ENCODE measurements at regions not wholly inside any gene's neighbourhood (a gene's known extent, or its start where the extent isn't known, plus 50 kb on each side); places are given as distances from the start of the nearest gene placed in this dataset.

GRCh38 chr9:2936221-2936620 lies 92.3 kb upstream of the PUM3 start:
- TF ChIP-seq POLR2AphosphoS5 (IDR thresholded peaks at IDR 0.05) (no peak), CTCF (IDR thresholded peaks at IDR 0.05) (no peak), EP300 (IDR thresholded peaks at IDR 0.05) (no peak), POLR2A (IDR thresholded peaks at IDR 0.05) (no peak)
- no peaks in the 10 kb centered on the region for H3K4me1 ChIP-seq
- H3K9me3 ChIP-seq: no peaks in the 10 kb centered on the region
- H3K27me3 ChIP-seq: no peaks in the 10 kb centered on the region
- H3K4me3 ChIP-seq: no peak overlapping the region
- ATAC-seq (ENCODE audit: low FRiP score in 2 of 2): no peak
- DNase-seq: no peak
- 0 to 75% methylated on average over 1 of the region's 1 CpG for WGBS, 2 donors
- H3K36me3 ChIP-seq: no peaks in the 10 kb centered on the region
- H3K27ac ChIP-seq: no peak overlapping the region

GRCh38 chr9:2934883-2935282 lies 91.0 kb upstream of the PUM3 start:
- peak in 1 of 2 donors; percentile 27 for ATAC-seq (ENCODE audit: low FRiP score in 2 of 2)
- TF ChIP-seq POLR2AphosphoS5 (IDR thresholded peaks at IDR 0.05) (no peak), EP300 (IDR thresholded peaks at IDR 0.05) (no peak), CTCF (IDR thresholded peaks at IDR 0.05) (no peak), POLR2A (IDR thresholded peaks at IDR 0.05) (no peak)
- Histone ChIP-seq H3K9me3 (no peaks in the 10 kb centered on the region), H3K4me3 (no peak overlapping the region), H3K27ac (no peak overlapping the region), H3K27me3 (no peaks in the 10 kb centered on the region), H3K4me1 (no peaks in the 10 kb centered on the region), H3K36me3 (no peaks in the 10 kb centered on the region)
- WGBS, 2 donors: 84 to 98% methylated on average over 4 to 6 of the region's 7 CpGs
- peak in 1 of 2 donors; percentile 39 for DNase-seq

DNA sequence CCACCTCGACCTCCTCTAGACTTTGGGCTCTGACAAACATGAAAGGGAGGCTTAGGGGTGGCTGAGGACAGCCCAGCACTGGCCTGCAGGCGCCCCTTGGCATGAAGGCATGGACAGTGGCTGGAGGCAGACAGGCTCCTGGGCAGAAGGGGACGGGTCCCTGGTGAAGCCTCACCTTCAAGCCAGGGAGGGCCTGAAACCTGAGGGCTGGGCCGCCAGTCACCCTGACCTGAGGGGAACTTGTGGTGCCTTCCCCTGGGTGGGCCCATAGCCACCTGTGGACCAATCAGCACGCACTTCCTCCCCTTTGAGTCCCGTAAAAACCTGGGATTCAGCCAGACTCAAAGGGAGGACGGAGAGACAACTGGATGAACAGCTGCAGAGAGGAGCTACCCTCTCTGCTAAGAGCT lies 90.4 kb upstream of the PUM3 start:
- H3K36me3 ChIP-seq: no peaks in the 10 kb centered on the region
- H3K9me3 ChIP-seq: no peaks in the 10 kb centered on the region
- no peaks in the 10 kb centered on the region for H3K27me3 ChIP-seq
- ATAC-seq (ENCODE audit: low FRiP score in 2 of 2) (peak; percentile 9 to 30), DNase-seq (no peak)
- TF ChIP-seq CTCF (IDR thresholded peaks at IDR 0.05) (no peak), EP300 (IDR thresholded peaks at IDR 0.05) (no peak), POLR2AphosphoS5 (IDR thresholded peaks at IDR 0.05) (no peak), POLR2A (IDR thresholded peaks at IDR 0.05) (no peak)
- no peak overlapping the region for H3K4me3 ChIP-seq
- no peak overlapping the region for H3K27ac ChIP-seq
- no peaks in the 10 kb centered on the region for H3K4me1 ChIP-seq
- 69 to 74% methylated on average over 6 of the region's 7 CpGs for WGBS, 2 donors

DNA sequence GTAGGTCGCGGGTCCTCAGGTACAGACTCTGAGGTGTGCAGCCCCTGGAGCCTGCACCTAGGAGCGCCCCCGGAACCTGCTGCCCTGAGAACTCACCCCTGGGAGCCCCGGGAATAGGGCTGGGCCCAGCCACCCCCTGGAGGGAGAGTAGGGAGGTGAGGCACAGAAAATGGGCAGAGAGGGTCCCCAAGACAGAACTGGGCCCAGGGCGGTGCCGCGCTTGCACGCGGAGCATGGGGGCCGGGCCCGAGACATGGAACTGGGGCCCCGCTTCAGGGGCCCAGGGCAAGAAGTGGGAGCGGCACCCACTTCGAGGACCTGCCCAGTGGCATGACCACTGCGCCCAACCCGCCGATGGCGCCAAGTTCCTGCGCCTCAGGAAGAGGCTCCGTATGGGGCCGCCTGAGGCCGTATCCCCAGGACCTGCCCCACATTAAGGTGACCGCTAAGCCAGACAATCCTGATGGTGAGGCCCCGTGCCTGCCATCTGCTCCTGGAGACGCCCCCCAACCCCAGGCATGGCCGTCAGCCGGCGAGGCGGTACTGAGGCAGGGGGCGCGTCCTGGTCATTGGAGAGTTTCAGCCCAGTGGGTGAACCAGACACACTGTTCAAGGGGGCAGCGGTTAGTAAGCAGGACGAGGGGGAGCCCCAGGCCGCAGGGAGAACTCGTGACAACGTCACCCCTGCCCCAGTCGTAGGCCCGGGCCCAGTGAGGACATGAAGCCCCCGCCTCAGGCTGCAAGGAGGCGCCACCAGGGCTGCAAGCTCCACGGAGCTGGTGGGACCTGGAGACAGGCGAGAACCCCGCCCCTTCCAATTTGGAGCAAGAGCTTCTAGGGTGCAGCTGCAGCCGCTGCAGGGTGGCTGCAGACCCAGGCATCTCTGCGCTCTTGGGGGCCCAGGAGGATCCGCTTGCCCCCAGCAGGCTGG lies 89.5 kb upstream of the PUM3 start:
- H3K4me3 ChIP-seq: no peak overlapping the region
- no peaks in the 10 kb centered on the region for H3K27me3 ChIP-seq
- no peaks in the 10 kb centered on the region for H3K4me1 ChIP-seq
- no peak overlapping the region for H3K27ac ChIP-seq
- no peaks in the 10 kb centered on the region for H3K36me3 ChIP-seq
- WGBS, 2 donors: 88 to 94% methylated on average over 4 to 45 of the region's 47 CpGs
- peak in 1 of 2 donors; percentile 69 for DNase-seq
- peak; percentile 24 to 32 for ATAC-seq (ENCODE audit: low FRiP score in 2 of 2)
- H3K9me3 ChIP-seq: no peaks in the 10 kb centered on the region
- no peak for TF ChIP-seq POLR2A (IDR thresholded peaks at IDR 0.05)
- no peak for TF ChIP-seq CTCF (IDR thresholded peaks at IDR 0.05)
- no peak for TF ChIP-seq POLR2AphosphoS5 (IDR thresholded peaks at IDR 0.05)
- no peak for TF ChIP-seq EP300 (IDR thresholded peaks at IDR 0.05)
